GM18909 (cell line): ENCODE measurements at regions not wholly inside any gene's neighbourhood (a gene's known extent, or its start where the extent isn't known, plus 50 kb on each side); places are given as distances from the start of the nearest gene placed in this dataset.

Source experiments
- ATAC-seq: cut with Tn5 transposase; IDR thresholded peaks from one replicate; pipeline ENCODE4 v1.9.1; 2021; ENCODE audit warnings: mild to moderate bottlenecking; ENCODE audit not compliant: unreplicated experiment, poor library complexity

DNA sequence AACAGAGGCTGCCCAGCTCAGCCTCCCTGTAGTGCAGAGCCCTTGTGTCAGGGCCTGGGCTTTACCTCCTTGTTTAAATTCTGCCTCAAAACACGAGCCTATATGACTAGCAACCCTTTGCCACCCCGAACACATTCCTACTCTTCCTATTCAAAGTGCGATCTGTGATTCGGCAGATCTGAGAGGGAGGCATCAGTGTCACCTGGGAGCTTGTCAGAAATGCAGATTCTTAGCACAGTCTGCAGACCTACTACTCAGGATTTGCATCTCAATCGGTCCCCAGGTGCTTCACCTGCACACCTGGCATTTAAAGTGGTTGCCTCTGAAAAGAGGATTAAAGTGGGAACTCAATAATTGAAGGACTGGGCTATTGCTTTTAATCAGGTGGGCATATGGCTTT is 273.2 kb upstream of the TOPAZ1 start:
- ATAC-seq, result no peak

DNA sequence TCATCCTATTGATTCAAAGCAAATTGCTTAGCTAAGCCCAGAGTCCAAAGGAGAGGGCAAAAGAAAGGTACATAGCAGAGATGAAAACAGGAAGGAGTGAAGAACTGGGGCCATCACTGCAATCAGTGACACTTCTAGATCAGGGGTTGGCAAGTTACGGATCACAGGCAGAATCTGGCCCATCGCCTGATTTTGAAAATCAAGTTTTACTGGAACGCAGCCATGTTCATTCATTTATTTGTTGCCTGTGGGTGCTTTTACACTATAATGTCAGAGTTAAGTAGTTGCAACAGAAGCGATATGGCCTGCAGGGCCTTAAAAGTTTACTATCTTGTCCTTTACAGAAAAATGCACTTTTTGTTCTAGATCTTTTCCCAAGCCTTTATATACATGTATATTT is 271.7 kb upstream of the TOPAZ1 start:
- ATAC-seq, result no peak

DNA sequence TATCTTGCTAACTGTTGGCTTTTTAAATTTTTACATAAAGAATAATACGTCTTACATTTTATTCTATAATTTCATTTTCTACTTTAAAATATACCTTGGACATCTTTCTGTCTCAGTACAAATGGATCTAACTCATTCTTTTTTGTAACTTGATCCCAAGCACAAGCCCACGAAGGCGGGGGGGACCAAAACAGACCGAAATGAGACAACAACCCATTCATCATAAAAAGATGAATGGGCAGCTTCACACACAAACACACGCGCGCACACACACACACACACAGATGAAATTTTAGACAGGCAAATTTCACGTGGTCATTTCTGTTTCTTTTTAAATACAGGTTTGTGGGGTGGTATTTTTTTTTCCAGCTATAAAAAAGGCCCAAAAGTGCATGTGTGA is 271.3 kb upstream of the TOPAZ1 start:
- no peak for ATAC-seq

DNA sequence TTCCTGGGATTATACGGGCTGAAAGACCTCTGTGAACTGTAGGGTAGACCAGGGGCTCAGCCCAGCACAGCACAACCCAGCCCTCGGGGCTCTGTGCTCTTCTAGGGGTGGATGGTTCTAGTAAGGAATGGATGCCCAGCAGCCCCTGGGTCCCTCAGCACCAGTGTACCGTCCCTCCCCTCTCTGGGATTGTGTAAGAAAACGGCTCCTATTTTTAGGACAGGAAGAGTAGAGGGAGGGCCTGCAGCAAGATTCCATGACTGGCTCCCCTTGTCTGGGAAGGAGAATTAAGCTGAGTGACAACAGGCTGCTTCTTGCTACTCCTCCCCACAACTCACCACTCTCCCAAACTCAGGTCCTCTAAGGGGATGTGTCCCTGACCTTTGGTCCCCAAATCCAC is 270.8 kb upstream of the TOPAZ1 start:
- ATAC-seq, result no peak

DNA sequence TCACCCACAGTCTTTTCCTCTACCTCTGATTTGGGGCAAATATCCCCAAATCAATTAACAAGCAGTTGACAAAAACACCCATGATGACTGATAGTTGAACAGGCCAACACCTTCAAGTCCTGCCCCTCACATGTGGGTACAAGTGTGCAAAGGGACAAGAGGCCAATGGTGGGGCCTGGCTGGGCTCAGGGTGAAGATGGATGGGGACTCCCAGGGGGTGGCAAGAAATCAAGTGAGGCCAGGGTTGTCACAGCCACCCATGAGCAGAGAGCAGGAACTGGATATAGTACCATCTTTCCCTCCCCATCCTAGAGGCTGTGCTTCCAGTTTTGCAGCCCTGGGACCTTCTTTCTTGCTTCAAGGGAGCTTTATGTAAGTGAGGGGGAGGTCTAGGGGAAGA is 270.2 kb upstream of the TOPAZ1 start:
- no peak for ATAC-seq

DNA sequence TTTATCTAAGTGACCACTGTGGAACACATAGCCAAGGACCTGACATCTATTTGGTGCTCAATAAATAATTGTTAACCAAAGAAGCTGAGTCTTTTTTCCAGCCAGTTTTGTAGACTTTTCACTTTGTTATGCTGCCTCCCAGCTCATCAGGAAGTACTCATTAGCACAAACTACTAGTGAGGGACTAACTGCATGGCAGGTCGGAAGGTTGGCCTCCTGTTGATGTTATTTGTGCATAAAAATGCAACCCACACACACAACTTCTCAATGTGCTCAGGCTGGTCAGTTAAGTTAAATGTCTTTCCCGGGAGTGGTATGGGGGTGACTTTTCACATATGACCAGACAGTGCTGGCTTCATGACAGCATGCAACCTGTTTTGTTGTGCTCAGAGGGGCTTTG is 263.0 kb upstream of the TOPAZ1 start:
- no peak for ATAC-seq

DNA sequence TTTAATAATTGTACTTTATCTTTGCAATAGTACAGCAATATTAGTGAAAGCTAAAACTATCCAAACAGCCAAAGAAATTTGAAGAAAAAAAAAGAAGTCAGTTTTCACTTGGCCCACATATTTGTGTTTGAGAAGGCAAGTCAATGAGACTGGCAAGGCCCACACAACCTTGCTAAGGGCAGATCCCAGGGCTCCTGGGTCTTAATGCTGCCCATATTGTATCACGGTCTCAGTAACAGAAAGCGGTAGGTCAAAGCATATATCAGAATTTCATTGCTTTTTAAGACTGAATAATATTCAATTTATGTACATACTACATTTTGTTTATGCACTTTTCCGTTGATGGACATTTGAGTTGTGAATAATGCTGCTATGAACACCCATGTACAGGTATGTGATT is 262.0 kb upstream of the TOPAZ1 start:
- ATAC-seq, result no peak

DNA sequence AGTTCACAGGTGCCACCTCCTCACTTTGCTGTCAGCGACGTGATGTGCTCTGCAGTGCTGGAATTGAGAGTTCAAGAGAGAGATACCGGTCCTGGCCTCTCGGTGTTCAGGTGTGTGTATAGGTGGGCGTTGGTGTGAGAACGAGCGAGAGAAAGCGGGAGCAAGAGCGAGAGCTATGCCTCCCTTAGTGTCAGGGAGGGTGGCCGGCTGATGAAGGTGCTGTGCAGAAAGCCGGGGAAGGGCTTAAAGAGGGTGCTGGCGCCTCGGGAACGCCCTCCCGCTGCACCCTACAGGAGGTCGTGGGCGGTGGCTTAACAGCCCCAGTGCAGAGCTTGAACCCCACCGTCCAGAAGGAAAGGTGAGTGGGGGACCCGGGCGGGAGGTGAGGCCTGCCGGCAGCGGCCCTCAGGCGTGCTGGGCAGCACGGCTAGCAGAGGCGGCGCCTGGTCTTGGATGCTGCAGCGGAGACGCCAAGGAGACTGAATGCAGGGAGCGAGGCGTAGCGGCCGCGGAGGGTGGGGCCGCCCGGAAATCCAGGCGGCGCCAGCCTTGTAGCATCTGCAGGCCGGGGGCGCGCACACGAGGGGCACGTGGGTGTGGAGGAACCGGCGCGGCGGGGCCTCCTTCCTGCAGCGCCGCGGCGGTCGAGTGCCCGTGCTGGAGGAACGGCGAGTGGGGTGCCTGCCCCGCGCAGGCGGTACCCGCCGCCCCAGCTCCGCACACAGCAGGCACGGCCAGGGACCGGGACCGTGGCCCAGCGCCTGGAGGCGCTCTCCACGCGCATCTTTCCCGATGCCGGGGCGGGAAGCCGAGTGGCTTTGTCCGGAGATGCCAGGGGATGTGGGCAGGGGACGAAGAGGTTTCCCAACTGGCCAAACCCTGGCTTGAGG is 246.8 kb upstream of the TOPAZ1 start:
- ATAC-seq, result no peak

DNA sequence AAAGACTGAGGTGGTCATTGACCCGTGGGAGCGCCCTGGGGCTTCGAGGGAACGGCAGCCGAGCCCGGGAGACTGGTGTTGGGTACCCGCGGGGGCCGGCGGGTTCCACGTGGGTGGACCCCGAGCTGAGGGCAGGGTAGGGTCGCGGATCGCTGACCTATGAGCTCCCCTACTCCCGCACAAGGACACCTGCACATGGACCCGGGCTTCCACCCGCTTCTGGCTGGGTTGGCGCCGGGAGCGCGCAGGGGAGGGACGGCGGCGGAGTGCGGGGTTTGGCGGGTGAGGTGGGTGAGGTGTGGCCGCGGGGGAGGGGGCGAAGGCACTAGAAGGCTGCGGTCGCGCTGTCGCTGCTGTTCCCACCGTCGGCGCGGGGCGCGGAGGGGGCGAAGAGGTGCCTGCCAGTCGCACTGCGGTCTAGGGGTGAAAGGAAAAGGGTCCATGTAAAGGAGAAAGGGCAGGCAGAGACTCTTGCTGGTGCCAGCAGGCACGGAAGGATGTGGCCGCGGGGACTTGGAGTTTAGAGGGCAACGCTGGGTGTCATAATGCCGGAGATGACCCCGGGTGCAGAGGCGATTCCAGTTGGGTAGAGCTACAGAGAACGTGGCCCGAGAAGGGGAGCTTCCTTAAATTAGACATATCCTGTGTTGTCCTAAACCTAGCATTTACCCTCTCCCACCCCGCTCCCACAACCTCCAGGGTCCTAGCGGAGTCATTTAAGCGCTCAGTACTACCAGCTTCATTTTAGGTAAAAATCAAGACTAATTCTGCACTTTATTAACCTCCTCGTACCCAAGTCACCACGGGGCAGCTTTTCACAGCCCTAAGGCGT is 245.9 kb upstream of the TOPAZ1 start:
- no peak for ATAC-seq

DNA sequence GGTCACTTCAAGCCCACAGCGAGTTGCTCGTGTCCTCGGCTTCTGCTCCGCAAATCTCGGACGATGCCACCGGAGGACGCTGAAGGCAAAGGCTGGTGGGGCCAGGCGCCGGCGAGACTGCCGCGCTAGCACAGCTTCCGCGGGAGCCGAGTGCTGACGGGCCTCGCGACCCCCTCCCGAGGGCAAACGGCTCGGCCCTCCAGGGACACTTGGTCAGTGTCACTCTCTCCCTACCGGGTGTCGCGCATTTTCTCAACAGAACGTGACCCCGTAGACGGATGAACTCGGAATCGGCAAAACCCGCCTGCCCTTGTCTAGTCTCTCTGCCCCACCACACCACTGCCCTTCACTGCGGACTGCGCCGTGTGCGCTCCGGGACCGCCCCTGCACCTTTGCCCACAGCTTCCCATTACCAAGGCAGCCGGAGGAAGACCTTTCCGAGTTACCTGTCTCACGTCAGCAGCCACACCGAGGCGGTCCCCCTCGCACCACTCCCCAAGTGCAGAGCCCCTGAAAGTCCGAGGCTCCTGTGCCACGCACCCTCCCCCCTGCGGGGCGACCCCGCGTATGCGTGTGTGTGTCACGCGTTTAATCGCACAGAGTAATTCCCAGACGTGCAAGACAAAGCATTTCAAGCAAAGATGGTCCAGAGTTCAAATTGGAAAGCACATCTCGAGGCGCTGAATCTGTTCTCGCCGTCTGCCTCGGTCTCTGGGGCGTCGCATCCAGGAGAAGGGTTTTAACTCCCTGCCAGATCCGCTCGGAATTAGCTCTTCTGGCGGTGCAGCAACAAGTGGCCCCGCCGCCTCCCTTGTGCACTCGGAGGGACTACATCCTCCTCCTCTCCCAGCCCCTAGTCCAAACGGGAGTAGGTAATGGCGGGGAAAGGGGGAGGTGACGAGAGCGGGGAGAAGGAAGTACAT is 245.0 kb upstream of the TOPAZ1 start:
- no peak for ATAC-seq

DNA sequence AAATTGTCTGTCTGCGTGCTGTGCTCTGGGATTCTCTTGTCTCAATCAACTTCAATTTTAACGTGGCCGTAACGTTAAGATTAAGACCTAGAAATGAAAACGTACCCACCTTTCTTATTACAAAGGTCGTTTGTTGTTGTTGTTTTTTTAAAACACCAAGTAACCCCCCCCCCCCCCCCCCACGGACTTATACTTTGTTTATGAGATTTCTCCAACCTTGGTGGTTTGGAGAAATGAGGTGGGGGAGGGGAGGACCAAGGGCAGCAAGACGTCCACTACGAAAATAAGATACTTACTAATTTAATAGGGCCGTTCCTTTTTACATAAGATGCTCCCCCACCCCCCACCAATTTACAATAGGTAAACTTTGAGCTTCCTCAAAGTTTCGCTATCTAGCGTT is 244.4 kb upstream of the TOPAZ1 start:
- no peak for ATAC-seq

DNA sequence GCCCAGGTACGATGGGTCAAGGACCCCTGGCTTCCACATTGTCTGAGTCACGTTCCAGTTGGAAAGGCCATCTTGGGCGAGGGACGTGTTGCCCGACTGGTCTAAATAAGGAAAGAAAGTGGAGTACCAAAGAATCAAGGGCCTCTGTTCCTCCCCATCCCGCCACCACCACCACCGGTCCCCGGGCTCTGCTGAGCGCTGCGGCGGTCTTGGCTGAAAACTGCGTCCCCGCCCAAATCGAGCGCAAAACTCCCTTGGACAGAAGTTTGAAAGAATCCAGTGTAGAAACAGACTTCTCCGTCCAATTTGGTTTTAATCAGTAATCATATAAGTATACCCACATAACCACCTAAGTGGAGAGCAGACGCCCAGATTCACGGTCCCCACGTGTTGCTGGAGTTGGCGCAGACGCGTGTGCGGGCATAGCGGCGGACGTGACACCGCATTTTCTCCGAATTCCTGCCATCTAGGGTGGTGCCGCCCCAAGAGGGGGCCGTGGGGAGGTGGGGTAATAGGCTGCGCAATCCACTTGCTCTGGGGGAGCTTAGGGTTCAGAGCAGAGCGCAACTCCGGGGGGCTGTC is 243.8 kb upstream of the TOPAZ1 start:
- ATAC-seq, result no peak

DNA sequence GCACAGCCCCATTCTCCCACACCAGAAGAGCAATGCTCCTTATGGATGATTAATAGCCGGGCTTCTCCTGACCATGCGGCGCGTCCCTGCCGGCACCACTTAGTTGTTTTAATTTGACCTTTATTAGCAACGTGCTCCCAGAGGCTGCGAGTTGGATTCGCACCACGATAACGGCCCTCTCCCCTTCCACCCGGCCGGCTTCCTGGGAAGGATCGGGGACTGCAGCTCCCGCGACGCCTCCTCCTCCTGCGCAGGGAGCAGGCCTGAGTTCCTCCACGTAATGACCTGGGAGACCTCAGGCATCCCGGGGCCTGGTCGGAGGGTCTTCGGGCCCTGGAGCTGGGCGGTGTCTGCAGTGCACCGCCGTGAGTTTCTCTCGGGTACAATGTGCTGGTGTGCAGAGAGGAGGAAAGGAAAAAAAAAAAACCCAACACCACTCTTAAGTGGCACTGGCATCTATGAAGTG is 243.3 kb upstream of the TOPAZ1 start:
- no peak for ATAC-seq

DNA sequence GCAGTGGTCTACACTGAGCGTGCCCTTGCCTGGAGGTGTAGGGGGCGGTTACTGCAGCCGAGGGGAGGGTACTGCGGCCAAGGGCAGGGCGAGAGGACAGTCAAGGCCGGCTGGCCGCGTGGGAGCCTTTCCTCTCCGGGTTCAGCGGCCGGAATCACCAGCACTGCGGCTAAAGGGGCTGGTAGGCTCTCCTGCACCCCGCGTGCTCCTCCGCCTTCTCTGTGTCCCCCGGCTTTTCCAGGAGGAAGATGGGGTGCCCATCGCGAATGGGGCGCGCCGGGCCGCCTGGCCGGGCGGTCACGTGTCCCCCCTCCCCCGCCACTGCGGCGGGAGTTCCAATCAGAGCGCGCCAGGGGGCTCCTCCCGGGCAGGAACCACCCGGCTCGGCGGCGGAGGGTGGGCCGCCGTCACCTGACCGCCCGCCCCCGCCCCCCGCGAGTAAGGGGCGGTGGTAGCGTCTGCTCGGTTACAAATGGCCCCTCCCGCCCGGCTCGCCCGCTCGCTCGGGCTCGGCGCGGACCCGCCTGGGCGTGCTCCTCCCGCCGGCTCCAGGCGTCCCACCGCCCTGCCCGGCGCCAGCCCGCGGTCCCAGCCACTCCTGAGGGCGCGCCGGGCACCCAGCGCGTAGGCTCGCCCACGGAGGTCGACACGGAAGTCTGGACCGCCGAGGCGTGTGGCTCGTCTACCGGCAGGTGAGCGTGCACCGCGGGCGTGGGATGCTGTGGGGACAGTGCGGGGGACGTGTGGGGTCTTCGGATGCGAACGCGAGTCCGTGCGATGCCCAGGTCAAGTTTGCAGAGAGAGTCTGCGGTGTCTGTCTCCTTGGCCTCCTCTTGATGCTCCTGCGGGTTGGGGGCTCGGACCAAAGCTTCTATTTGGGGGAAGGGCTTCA is 242.6 kb upstream of the TOPAZ1 start:
- peak; percentile 44 for ATAC-seq

DNA sequence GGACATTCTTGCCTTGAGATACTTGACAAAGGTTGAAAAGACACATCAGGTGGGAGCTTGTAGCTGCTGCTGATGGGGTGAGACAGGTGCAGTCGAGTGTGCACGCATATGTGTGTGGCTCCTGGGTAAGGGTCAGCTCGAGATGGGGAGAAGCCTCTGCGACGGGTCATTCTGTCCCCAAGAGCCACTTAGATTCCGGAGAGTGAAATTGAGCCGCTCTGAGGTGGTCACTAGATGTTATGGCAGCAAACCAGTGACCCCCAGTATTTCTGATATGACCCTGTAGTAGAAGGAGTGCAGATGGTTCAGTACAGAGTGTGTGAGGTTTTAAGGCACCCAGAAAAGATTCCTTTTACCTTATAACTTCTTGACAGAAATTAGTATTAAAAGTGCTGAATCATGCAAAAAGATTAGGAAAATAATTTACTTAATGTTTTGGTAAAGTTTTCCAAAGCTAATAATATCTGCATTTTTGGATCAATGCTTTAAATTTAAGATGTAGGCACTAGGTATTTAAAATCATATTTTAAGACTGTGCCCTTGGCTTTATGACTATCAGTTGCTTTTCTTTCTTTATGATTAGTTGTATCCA is 241.9 kb upstream of the TOPAZ1 start:
- no peak for ATAC-seq

DNA sequence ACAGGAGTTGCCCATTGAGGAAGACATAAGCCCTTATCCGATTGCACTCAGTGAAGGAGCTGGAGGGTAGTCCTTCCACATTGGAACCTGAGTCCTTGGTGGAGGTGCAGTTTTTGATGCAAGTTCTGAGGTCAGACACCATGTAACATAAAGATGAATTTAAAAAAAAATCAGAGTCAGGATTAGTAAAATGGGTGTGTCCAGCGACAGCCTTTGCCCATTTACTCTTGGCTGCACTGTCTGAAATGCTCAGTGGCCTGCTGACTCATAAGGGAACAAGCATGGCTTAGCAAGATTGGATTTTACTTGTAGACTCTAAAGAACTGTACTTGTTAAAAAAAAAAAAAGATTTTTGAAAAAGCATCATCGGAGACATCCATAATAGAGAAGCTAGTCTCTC is 241.1 kb upstream of the TOPAZ1 start:
- no peak for ATAC-seq

DNA sequence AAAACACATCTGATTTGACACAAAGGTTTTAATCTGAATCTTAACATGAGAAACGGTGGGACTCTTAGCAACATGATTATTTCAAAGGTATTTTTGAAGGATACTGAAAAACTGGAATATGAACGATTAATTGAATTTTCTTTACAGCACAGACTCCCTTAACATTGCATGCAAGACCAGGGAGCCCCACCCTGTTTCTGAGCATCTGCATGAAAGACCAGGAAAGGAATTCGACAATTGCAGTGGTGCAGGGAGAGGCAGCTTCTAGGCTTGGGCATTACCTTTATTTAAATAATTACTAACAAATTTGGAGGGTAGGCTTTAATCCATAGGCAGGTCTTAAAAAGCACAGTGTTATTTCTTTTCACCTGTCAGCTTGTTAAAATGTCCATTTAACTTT is 240.6 kb upstream of the TOPAZ1 start:
- ATAC-seq, result no peak

DNA sequence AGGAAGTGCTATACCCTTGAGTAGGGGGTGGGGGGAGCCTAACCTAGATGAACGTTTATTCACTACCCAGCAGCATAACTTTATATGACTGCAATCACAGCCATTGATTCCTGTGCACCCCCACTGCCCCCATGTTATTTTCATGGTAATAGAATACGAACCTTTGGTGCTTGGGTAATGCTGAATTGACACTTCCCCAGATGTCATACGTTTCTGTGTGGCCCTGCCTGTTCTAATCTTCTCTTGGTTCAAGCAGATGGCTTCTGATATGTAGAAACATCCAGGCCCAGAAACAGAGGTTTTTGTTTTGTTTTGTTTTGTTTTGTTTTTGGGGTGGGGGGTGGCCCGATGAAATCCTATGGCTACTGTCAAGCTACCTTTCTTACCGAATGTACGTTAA is 237.9 kb upstream of the TOPAZ1 start:
- no peak for ATAC-seq

DNA sequence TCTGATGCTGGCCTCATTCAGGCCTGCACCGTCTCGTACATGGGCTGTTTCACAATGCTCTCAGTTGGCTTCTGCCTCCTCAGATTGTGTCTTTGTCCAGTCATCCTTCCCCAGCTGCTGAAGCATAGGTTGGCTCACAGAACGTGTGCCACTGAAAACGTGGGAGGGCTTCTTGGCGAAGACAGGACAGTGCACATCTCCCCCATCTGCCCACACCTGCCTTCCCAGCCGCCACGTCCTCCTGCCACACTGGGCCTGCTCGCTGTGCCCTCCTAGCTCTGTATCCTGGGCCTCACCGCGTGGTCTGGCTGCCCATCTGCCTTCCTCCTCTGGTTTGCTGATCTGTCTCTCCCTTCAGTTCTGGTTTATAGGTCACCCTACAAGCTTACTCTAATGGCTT is 230.0 kb upstream of the TOPAZ1 start:
- ATAC-seq, result no peak
